ENCODE measurements at regions not wholly inside any gene's neighbourhood (a gene's known extent, or its start where the extent isn't known, plus 50 kb on each side); places are given as distances from the start of the nearest gene placed in this dataset.

DNA sequence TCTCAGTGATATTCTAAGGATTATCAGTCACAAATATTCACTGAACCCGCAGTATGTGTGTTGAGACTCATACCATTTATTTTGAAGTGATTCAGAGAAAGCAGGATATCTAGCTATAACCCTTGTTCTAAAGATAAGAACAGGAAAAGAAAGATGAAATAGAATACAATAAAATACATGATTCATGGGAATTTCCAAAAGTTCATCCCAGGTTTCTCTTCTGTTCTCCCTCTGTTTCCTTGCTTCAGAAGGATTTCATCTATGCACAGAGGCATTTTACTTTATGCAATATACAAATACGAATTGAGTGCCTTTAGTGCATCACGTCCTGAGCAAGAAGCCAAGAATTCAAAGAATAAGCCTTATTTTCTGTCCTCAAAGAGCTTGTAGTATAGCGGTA, 274.4 kb upstream of the GPC6 start:
- TF ChIP-seq, protein P1, sequence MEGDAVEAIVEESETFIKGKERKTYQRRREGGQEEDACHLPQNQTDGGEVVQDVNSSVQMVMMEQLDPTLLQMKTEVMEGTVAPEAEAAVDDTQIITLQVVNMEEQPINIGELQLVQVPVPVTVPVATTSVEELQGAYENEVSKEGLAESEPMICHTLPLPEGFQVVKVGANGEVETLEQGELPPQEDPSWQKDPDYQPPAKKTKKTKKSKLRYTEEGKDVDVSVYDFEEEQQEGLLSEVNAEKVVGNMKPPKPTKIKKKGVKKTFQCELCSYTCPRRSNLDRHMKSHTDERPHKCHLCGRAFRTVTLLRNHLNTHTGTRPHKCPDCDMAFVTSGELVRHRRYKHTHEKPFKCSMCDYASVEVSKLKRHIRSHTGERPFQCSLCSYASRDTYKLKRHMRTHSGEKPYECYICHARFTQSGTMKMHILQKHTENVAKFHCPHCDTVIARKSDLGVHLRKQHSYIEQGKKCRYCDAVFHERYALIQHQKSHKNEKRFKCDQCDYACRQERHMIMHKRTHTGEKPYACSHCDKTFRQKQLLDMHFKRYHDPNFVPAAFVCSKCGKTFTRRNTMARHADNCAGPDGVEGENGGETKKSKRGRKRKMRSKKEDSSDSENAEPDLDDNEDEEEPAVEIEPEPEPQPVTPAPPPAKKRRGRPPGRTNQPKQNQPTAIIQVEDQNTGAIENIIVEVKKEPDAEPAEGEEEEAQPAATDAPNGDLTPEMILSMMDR (IDR thresholded peaks at IDR 0.05): no peak
- no peak for ATAC-seq

DNA sequence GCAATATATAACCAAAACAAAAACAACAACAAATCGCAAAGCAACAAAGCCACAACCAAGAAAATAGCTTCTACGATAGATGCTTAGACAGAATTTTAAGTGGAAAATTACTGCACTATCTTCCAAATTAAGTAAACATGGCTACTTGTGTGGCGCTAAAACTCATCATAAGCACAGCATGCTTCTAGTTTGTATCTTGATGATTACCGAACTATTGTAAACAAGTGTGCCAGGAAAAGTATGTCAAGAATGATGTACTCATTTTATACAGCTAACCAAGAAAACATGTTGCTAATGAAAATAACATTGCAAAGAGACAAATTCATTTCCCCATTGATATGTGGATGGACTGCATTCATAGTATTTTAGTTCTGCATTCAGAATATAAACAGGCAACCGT, 271.9 kb upstream of the GPC6 start:
- intact Hi-C loops (cut with DNase I): no loop called here
- ATAC-seq (no peak), DNase-seq (no peak)
- TF ChIP-seq, protein P1 (IDR thresholded peaks at IDR 0.05): no peak
- H3K4me1 ChIP-seq: no peaks in the 10 kb centered on the region
- no peak overlapping the region for H3K4me3 ChIP-seq
- H3K27me3 ChIP-seq: no peaks in the 10 kb centered on the region
- no peaks in the 10 kb centered on the region for H3K36me3 ChIP-seq
- H3K27ac ChIP-seq: no peak overlapping the region
- no peaks in the 10 kb centered on the region for H3K9me3 ChIP-seq

More for the DNA sequence above, 274.4 kb upstream of the GPC6 start:
- DNase-seq: no peak
- H3K4me3 ChIP-seq: no peak overlapping the region
- no peaks in the 10 kb centered on the region for H3K9me3 ChIP-seq
- intact Hi-C loops (cut with DNase I): no loop called here
- no peaks in the 10 kb centered on the region for H3K4me1 ChIP-seq
- no peak overlapping the region for H3K27ac ChIP-seq
- no peaks in the 10 kb centered on the region for H3K27me3 ChIP-seq
- no peaks in the 10 kb centered on the region for H3K36me3 ChIP-seq

DNA sequence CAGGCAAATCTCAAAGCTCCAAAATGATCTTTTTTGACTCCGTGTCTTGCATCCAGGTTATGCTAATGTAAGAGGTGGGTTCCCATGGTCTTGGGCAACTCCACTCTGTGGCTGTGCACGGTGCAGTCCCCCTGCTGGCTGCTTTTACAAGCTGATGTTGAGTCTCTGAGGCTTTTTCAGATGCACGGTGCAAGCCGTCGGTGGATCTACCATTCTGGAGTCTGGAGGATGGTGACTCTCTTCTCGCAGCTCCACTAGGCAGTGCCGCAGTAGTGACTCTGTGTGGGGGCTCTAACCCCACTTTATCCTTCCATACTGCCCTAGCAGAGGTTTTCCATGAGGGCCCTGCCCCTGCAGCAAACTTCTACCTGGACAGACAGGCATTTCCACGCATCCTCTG, 266.8 kb upstream of the GPC6 start:
- Histone ChIP-seq H3K27me3 (no peaks in the 10 kb centered on the region), H3K4me3 (no peak overlapping the region), H3K9me3 (no peaks in the 10 kb centered on the region), H3K36me3 (no peaks in the 10 kb centered on the region), H3K27ac (no peak overlapping the region), H3K4me1 (no peaks in the 10 kb centered on the region)
- ATAC-seq: no peak
- DNase-seq: no peak
- intact Hi-C loops (cut with DNase I): no loop called here
- TF ChIP-seq, protein P1 (IDR thresholded peaks at IDR 0.05): no peak

DNA sequence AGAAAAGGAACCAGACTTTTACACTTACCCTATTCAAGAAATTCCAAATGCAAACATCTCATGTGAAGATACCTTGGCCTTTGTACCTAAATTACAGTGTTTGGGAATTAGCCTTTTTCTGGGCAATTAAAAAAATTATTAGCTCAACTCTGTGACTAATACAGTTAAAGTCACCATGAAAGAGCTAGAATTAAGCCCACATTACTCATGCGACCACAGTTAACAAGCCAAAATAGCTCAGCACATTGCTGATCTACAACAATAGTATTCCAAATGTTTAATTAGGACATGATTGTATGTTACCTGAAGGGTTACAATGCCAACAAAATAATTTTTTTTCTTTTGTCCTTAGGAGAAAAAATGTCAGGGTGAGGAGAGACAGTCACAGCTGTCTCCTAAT, 263.6 kb upstream of the GPC6 start:
- H3K36me3 ChIP-seq: no peaks in the 10 kb centered on the region
- no peaks in the 10 kb centered on the region for H3K4me1 ChIP-seq
- no peak overlapping the region for H3K4me3 ChIP-seq
- no peak overlapping the region for H3K27ac ChIP-seq
- no peaks in the 10 kb centered on the region for H3K9me3 ChIP-seq
- no peak for ATAC-seq
- DNase-seq: no peak
- no peaks in the 10 kb centered on the region for H3K27me3 ChIP-seq
- TF ChIP-seq, protein P1 (IDR thresholded peaks at IDR 0.05): no peak
- intact Hi-C loops (cut with DNase I): no loop called here

DNA sequence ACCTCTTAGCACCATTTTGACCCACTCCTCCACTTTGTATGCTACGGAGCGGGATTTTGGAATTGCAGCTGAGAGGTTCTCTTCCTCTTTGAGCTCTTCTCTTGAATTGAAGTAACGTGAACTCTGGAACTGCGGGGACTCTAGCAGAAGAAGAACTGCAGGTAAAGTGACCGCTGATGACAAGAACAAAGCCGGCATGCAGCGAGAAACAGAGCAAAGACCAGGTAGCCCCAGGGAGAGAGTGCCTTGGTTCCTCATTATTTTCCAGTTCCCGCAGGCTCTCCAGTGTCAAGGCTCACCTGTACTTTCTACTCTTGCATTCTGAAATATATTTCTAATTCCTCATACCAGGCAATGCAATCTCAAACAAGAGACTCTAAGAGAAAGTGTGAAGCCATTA, 260.3 kb upstream of the GPC6 start:
- H3K36me3 ChIP-seq: no peaks in the 10 kb centered on the region
- no peaks in the 10 kb centered on the region for H3K9me3 ChIP-seq
- DNase-seq (no peak), ATAC-seq (no peak)
- no peak overlapping the region for H3K27ac ChIP-seq
- H3K4me3 ChIP-seq: no peak overlapping the region
- no peaks in the 10 kb centered on the region for H3K4me1 ChIP-seq
- TF ChIP-seq, protein P1 (IDR thresholded peaks at IDR 0.05): no peak
- no peaks in the 10 kb centered on the region for H3K27me3 ChIP-seq
- intact Hi-C loops (cut with DNase I): no loop called here

DNA sequence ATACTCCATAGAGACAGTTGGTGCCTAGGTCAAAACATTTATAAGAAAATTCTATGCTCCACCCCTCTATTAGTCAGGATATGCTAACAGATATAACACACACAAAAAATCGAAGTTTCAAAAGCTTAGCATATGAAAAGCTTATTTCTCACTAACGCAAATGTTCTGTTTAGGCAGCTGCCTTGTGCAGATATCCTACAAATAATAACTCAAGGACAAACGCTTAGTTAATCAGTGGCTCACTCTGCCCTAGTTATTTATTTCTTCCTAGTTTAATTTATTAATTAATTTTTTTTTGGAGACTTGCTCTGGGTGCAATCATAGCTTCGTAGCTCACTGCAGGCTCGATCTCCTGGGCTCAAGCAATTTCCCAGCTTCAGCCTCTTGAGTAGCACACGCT, 259.7 kb upstream of the GPC6 start:
- DNase-seq (no peak), ATAC-seq (no peak)
- Histone ChIP-seq H3K27me3 (no peaks in the 10 kb centered on the region), H3K4me1 (no peaks in the 10 kb centered on the region), H3K4me3 (no peak overlapping the region), H3K27ac (no peak overlapping the region), H3K9me3 (no peaks in the 10 kb centered on the region), H3K36me3 (no peaks in the 10 kb centered on the region)
- intact Hi-C loops (cut with DNase I): no loop called here
- TF ChIP-seq, protein P1 (IDR thresholded peaks at IDR 0.05): no peak

Data from upper lobe of right lung (tissue), 1 donor.